Upper lobe of right lung (tissue), 1 donor: ENCODE measurements at regions not wholly inside any gene's neighbourhood (a gene's known extent, or its start where the extent isn't known, plus 50 kb on each side); places are given as distances from the start of the nearest gene placed in this dataset.
"Not testable (repeated sequence)": the region's sequence is repeated elsewhere in the genome, so short reads cannot be mapped to it uniquely, and the experiment has no call there.

Source experiments
- ATAC-seq: fragments of 200-7000 bp; cut with Tn5 transposase; one replicate; pipeline ENCODE4 v1.9.1; 2020; ENCODE audit warnings: mild to moderate bottlenecking, moderate library complexity
- DNase-seq: peaks from one replicate; pipeline ENCODE4 v3.0.0-alpha.2; 2020
- H3K27ac ChIP-seq: fragments of 200-600 bp; one replicate; pipeline ENCODE4 v1.8.0; 2022
- H3K27me3 ChIP-seq: fragments of 200-600 bp; one replicate; pipeline ENCODE4 v1.8.0; 2022; ENCODE audit warnings: mild to moderate bottlenecking
- H3K36me3 ChIP-seq: fragments of 200-600 bp; one replicate; pipeline ENCODE4 v1.8.0; 2022
- H3K4me1 ChIP-seq: fragments of 200-600 bp; one replicate; pipeline ENCODE4 v1.8.0; 2022
- H3K4me3 ChIP-seq: fragments of 200-600 bp; one replicate; pipeline ENCODE4 v1.8.0; 2022; ENCODE audit warnings: mild to moderate bottlenecking
- H3K9me3 ChIP-seq: fragments of 200-600 bp; one replicate; pipeline ENCODE4 v1.8.0; 2022
- intact Hi-C: fragments of 100-400 bp; cut with DNase I; formaldehyde crosslinking; loops from one replicate; pipeline ENCODE4 v1.11.0; 2022
- TF ChIP-seq, protein P1 (sequence below): fragments of 200-600 bp; IDR thresholded peaks from one replicate; pipeline ENCODE4 v1.8.0; 2022; ENCODE audit warnings: antibody characterized with exemption
- donor health status: DM: no; HTN: yes; CAD: no; lungs with severe emphysema.

DNA sequence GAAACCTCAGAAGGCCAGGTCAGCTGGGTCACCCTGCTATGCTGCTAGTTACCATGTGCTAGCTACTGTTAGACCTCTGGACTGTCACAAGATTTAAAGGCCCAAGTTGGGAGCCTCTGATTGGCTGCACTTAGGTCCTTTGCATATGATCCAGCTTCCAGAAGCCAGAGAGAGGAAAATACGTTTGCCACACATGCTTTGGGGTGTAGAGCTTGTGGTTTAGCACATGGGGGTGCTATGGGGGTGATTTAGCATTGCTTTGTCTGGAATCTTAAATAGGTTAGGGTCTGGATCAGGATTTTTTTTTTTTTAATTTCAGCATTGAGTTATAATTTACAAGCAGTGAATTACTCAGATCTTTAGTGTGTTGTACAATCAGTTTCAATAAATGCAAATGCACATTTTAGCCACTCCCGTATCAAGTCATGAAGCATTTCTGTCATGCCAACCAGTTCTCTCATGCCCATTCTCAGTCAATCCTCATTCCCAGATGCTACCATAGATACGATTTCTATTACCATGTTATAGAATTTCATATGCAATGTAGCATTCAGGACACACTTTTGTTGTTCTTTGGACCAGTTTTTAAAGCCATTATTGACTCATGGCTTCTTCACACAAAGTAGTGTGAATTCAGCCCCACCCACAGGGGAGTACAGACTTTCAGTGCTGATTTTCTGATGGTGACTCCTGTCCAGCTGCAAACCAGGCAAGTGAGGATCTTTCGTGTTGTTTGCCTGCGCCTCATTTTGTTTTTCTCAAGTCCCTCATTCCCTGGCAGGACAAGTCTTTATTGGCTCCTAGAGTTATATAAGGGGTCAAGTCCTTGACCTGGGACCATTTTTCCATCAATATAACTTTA lies 250.4 kb downstream of the LRRC70 start:
- intact Hi-C loops = no loop called here
- TF ChIP-seq, protein P1, sequence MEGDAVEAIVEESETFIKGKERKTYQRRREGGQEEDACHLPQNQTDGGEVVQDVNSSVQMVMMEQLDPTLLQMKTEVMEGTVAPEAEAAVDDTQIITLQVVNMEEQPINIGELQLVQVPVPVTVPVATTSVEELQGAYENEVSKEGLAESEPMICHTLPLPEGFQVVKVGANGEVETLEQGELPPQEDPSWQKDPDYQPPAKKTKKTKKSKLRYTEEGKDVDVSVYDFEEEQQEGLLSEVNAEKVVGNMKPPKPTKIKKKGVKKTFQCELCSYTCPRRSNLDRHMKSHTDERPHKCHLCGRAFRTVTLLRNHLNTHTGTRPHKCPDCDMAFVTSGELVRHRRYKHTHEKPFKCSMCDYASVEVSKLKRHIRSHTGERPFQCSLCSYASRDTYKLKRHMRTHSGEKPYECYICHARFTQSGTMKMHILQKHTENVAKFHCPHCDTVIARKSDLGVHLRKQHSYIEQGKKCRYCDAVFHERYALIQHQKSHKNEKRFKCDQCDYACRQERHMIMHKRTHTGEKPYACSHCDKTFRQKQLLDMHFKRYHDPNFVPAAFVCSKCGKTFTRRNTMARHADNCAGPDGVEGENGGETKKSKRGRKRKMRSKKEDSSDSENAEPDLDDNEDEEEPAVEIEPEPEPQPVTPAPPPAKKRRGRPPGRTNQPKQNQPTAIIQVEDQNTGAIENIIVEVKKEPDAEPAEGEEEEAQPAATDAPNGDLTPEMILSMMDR = no peak
- H3K9me3 ChIP-seq = no peaks in the 10 kb centered on the region
- DNase-seq = no peak
- no peaks in the 10 kb centered on the region for H3K27me3 ChIP-seq
- no peaks in the 10 kb centered on the region for H3K4me1 ChIP-seq
- H3K36me3 ChIP-seq = no peaks in the 10 kb centered on the region
- no peak overlapping the region for H3K4me3 ChIP-seq
- H3K27ac ChIP-seq = no peak overlapping the region
- ATAC-seq = no peak

DNA sequence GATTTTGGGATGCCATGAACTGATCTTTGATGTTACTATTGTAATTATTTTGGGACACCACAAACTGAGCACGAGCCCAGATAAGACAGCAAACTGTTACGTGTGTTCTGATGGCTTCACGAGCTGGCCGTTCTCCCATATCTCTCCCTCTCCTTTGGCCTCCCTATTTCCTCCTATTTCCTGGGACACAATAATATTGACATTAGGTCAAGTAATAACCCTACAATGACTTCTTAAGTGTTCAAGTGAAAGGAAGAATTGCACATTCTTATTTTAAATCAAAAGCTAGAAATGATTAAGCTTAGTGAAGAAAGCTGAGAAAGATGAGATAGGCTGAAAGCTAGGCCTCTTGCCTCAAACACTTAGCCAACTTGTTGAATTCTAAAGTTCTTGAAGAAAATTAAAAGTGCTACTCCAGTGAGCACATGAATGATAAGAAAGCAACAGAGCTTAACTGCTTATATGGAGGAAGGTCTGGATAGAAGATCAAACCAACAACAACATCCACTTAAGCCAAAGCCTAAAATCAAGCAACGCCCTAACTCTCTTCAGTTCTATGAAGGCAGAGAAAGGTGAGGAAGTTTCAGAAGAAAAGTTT lies 247.1 kb downstream of the LRRC70 start:
- Histone ChIP-seq H3K36me3 (no peaks in the 10 kb centered on the region), H3K27ac (no peak overlapping the region), H3K4me1 (no peaks in the 10 kb centered on the region), H3K27me3 (no peaks in the 10 kb centered on the region), H3K4me3 (no peak overlapping the region), H3K9me3 (no peaks in the 10 kb centered on the region)
- TF ChIP-seq, protein P1 = no peak
- intact Hi-C loops = no loop called here
- peak; percentile 62 for ATAC-seq
- no peak for DNase-seq

DNA sequence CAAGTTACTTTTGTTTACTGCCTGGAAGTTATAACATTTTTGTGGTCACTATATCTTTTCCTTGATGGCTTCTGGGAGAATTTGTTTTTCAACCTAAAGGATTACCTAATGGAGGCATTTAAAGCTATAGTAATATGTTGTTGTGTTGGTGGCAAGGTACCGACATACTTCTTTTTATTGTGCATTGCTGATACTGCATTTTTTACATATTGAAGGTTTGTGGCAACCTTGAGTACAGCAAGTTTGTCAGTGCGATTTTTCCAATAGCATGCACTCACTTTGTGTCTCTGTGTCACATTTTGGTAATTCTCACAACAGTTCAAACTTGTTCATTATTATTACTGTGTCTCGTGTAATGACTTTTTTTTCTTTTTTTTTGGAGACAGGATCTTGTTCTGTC lies 246.3 kb downstream of the LRRC70 start:
- intact Hi-C loops = no loop called here
- H3K27me3 ChIP-seq = no peaks in the 10 kb centered on the region
- ATAC-seq (no peak), DNase-seq (no peak)
- no peaks in the 10 kb centered on the region for H3K36me3 ChIP-seq
- no peak overlapping the region for H3K27ac ChIP-seq
- H3K9me3 ChIP-seq = no peaks in the 10 kb centered on the region
- H3K4me1 ChIP-seq = no peaks in the 10 kb centered on the region
- TF ChIP-seq, protein P1 = no peak
- H3K4me3 ChIP-seq = no peak overlapping the region

DNA sequence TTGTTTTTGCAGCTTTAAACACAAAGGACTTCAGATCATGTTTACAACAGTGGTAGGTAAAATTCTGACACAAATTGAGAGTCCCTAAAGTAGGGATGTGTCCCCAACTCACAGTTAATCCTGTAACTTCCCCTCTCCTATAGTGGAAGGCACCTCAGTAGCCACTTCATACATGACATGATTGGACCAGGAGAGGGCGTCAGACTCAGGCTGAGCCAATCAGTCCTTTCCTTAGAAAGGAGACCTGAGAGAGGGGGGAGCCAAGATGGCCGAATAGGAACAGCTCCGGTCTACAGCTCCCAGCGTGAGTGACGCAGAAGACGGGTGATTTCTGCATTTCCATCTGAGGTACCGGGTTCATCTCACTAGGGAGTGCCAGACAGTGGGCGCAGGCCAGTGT lies 238.4 kb downstream of the LRRC70 start:
- H3K36me3 ChIP-seq, intact Hi-C loops, H3K4me3 ChIP-seq, H3K27me3 ChIP-seq, DNase-seq, H3K27ac ChIP-seq, H3K9me3 ChIP-seq, ATAC-seq, H3K4me1 ChIP-seq: not testable (repeated sequence)

DNA sequence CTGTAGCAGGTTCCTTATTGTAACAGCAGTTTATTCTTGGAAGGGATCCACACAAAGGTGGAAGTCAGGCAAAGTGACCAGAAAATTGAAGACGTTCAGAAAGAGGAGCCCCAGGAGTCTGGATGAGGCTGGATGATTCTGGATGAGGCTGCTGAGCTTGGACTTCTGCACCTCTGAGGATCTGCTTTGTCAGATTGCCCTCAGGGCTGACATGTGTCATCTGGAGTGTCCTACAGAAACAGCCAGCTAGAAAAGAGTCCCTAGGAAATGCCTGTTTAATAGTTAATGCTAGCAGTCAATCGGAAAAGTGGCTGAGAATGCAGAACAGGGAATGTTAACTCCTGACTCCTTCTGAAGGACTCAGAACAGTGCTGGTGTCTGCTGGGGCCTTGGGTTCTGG lies 236.4 kb downstream of the LRRC70 start:
- intact Hi-C loops = no loop called here
- TF ChIP-seq, protein P1 = no peak
- Histone ChIP-seq H3K27me3 (no peaks in the 10 kb centered on the region), H3K27ac (no peak overlapping the region), H3K4me3 (no peak overlapping the region), H3K4me1 (no peaks in the 10 kb centered on the region), H3K9me3 (no peaks in the 10 kb centered on the region), H3K36me3 (no peaks in the 10 kb centered on the region)
- ATAC-seq (no peak), DNase-seq (no peak)

DNA sequence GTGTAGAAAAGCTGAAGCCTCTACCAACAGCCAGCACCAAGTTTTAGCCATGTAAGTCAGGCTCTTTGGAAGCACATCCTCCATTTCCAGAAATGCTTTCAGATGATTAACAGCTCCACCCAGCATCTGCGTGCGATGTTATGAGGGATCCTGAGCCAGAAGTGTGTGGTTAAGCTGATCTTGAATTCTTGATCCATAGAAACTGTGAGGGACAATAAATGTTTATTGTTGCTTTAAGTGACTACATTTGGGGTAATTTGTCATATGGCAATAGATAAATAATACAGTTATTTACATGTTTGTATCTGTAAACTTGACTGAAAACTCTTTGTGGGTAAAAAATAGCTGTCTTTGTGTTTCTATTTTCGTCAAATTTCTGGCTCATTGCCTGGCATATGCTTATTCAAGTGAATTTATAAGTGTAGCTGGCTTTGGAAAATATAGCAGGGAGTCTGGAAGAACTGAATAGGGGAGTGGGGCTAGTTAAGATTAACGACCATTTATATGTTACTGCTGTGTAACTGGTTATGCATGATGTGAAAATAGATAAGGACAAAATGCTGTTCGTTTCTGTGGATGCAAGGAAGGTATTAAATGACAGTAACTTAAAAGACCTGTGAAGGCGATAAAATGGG lies 234.1 kb downstream of the LRRC70 start:
- DNase-seq (no peak), ATAC-seq (no peak)
- TF ChIP-seq, protein P1 = no peak
- no peaks in the 10 kb centered on the region for H3K4me1 ChIP-seq
- H3K9me3 ChIP-seq = no peaks in the 10 kb centered on the region
- no peak overlapping the region for H3K4me3 ChIP-seq
- H3K27ac ChIP-seq = no peak overlapping the region
- intact Hi-C loops = no loop called here
- H3K27me3 ChIP-seq = no peaks in the 10 kb centered on the region
- no peaks in the 10 kb centered on the region for H3K36me3 ChIP-seq

DNA sequence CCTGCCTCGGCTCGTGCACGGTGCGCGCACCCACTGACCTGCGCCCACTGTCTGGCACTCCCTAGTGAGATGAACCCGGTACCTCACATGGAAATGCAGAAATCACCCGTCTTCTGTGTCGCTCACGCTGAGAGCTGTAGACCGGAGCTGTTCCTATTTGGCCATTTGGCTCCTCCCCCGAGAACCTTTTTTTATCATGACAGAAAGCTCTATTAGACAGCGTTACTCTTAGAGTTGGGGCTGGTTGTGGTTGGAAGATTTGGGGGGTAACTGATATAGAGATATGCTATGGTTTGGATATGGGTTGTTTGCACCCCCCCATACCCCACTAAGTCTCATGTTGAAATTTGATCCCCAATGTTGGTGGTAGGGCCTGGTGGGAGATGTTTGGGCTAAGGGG lies 226.2 kb downstream of the LRRC70 start:
- H3K4me1 ChIP-seq, intact Hi-C loops, H3K27ac ChIP-seq: not testable (repeated sequence)

More for the DNA sequence above, 226.2 kb downstream of the LRRC70 start:
- not testable (repeated sequence) for H3K4me3 ChIP-seq, H3K9me3 ChIP-seq, H3K27me3 ChIP-seq, ATAC-seq, H3K36me3 ChIP-seq, DNase-seq
